ENCODE measurements at regions not wholly inside any gene's neighbourhood (a gene's known extent, or its start where the extent isn't known, plus 50 kb on each side); places are given as distances from the start of the nearest gene placed in this dataset.
"Not testable (repeated sequence)": the region's sequence is repeated elsewhere in the genome, so short reads cannot be mapped to it uniquely, and the experiment has no call there.

GRCh38 chr22:35186492-35186891, 70.8 kb upstream of the HMGXB4 start:
- no peak for DNase-seq

GRCh38 chr22:35188930-35189329, 68.4 kb upstream of the HMGXB4 start:
- DNase-seq: not testable (repeated sequence)

GRCh38 chr22:35189559-35189958, 67.7 kb upstream of the HMGXB4 start:
- no peak for DNase-seq

- DNase-seq: no peak
Measured at GRCh38 chr22:35191412-35191811, 65.9 kb upstream of the HMGXB4 start.

- DNase-seq: no peak
Measured at GRCh38 chr22:35192129-35192918, 65.0 kb upstream of the HMGXB4 start.

- no peak for DNase-seq
Measured at GRCh38 chr22:35195226-35195625, 62.1 kb upstream of the HMGXB4 start.

- DNase-seq: no peak
Measured at GRCh38 chr22:35195821-35196220, 61.5 kb upstream of the HMGXB4 start.

- DNase-seq: no peak
Measured at GRCh38 chr22:35197071-35197470, 60.2 kb upstream of the HMGXB4 start.

GRCh38 chr22:35197886-35198285, 59.4 kb upstream of the HMGXB4 start:
- DNase-seq: no peak

GRCh38 chr22:35198738-35199137, 58.6 kb upstream of the HMGXB4 start:
- DNase-seq: no peak

- no peak for DNase-seq
Measured at GRCh38 chr22:35202376-35202775, 54.9 kb upstream of the HMGXB4 start.

GRCh38 chr22:35203583-35203982, 53.7 kb upstream of the HMGXB4 start:
- DNase-seq: no peak

GRCh38 chr22:35204807-35205775, 52.2 kb upstream of the HMGXB4 start:
- DNase-seq: peak; percentile 49

- DNase-seq: peak; percentile 27
Measured at GRCh38 chr22:35205961-35206360, 51.3 kb upstream of the HMGXB4 start.

GRCh38 chr22:35206889-35207288, 50.4 kb upstream of the HMGXB4 start:
- DNase-seq: no peak

Data from right hindlimb (tissue), 1 donor.